Cerebellar cortex (tissue), 1 donor: ENCODE measurements at regions not wholly inside any gene's neighbourhood (a gene's known extent, or its start where the extent isn't known, plus 50 kb on each side); places are given as distances from the start of the nearest gene placed in this dataset.
"Not testable (repeated sequence)": the region's sequence is repeated elsewhere in the genome, so short reads cannot be mapped to it uniquely, and the experiment has no call there.

Experiments used
- DNase-seq: peaks from one replicate; pipeline ENCODE4 v3.0.0-alpha.2; 2015; ENCODE audit warnings: low spot score

- DNase-seq, result no peak
Observed at GRCh38 chr12:37666069-37666781, 650.3 kb upstream of the ALG10B start.

- DNase-seq, result not testable (repeated sequence)
Observed at GRCh38 chr12:37668557-37668956, 648.0 kb upstream of the ALG10B start.

DNA sequence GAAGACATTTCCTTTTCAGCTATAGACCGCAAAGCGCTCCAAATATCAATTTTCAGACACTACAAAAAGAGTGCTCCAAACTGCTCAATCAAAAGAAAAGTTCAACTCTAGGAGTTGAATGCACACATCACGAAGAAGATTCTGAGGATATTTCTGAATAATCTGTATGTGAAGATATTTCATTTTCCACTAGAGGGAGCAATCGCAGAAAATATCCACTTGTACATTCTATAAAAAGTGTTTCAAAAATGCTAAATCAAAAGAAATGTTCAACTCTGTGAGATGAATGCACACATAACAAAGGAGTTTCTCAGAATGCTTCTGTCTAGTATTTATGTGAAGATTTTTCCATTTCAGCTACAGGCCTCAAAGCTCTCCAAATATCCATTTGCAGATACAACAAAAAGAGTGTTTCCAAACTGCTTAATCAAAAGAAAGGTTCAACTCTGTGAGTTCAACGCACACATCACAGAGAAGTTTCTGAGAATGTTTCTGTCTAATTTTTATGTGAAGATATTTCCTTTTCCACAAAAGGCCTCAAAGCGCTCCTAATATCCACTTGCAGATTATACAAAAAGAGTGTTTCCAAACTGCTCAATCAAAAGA, 643.8 kb upstream of the ALG10B start:
- DNase-seq, result peak; percentile 0

- DNase-seq, result no peak
Observed at GRCh38 chr12:37720846-37721245, 595.7 kb upstream of the ALG10B start.

DNA sequence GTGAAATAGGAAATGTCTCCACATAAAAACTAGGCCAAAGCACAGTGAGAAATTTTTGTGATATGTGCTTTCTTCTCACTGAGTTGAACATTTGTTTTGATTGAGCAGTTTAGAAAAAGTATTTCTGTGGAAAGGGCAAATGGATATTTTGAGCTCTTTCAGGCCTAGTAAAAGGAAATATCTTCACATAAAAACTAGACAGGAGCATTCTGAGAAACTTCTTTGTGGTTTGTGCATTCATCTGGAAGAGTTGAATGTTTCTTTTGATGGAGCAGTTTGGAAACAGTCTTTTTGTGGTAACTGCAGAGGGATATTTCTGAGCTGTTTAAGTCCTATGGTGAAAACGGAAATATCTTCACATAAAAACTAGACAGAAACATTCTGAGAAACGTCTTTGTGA, 582.7 kb upstream of the ALG10B start:
- DNase-seq, result no peak
